MG63 (cell line): ENCODE measurements at regions not wholly inside any gene's neighbourhood (a gene's known extent, or its start where the extent isn't known, plus 50 kb on each side); places are given as distances from the start of the nearest gene placed in this dataset.

Experiments used
- DNase-seq: peaks from one replicate; pipeline ENCODE4 v3.0.0-alpha.2; 2020
- H3K27me3 ChIP-seq: fragments of 250-450 bp; sonication (Bioruptor Pico); 2 replicates; pipeline ENCODE4 v1.5.1; 2020; ENCODE audit warnings: mild to moderate bottlenecking, moderate library complexity
- H3K36me3 ChIP-seq: fragments of 250-450 bp; sonication (Bioruptor Pico); 2 replicates; pipeline ENCODE4 v1.5.1; 2020; ENCODE audit warnings: mild to moderate bottlenecking, moderate library complexity
- H3K4me3 ChIP-seq: fragments of 250-450 bp; sonication (Bioruptor Pico); 2 replicates; pipeline ENCODE4 v1.5.1; 2020; ENCODE audit warnings: mild to moderate bottlenecking, moderate library complexity
- H3K9me3 ChIP-seq: fragments of 250-450 bp; sonication (Bioruptor Pico); 2 replicates; pipeline ENCODE4 v1.5.1; 2020; ENCODE audit warnings: mild to moderate bottlenecking, moderate library complexity

DNA sequence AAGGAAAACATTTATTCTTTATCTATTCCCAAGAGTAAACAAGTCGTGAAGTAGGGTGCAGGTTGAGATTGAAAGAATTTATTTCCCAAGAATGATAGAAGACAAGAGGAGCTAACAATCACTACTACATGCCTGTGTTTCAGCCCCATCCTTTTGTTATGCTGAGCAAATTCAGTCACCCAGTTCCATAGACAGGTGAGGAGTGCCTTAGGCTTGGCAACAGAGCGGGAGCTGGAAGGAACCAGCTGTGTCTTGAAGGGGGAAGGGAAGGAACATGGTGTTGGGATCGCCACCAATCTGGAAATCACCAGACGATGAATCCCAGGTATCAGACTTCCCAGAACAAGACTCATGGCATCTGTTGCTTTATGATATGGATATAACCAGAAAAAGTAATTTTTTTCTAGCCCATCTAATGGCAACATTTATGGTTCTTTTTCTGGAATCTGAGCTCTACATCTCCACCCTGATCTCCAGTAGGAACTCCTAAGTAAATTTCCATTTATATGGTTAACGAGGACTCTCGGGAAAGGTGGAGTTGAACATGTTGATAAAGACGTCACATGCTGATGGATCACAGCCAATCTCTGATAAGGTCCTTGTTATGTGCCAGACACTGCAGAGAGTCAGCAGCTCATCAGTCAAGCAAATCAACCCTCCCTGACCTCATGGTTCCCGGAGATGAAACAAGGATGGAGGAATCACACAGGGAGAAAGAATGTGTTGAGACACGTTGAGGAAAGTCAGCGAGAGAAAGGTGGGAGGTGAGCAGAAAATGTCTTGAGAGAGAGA lies 344.9 kb downstream of the SMOC2 start:
- DNase-seq = no peak
- Histone ChIP-seq H3K27me3 (no peaks in the 10 kb centered on the region), H3K4me3 (no peak overlapping the region), H3K36me3 (no peaks in the 10 kb centered on the region), H3K9me3 (no peaks in the 10 kb centered on the region)

DNA sequence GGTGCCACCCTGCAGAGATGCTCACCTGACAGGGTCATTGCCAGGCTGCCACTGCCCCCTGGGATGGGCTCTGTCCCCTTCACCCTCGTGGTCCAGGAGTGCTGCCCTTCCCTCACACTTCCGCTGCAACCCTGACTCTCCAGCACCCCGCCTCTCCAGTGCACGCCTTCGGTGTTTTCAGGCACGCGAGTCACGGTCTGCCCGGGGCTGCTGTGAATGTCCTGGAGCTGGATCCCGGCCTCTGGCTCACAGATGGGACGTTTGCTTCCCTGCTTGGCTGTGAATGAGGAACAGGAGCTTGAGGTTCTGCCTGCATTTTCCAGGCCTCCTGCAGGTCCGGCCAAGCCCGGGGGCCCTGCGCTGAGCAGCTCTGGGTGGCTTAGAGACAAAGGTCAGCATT lies 343.4 kb downstream of the SMOC2 start:
- Histone ChIP-seq H3K4me3 (no peak overlapping the region), H3K9me3 (peaks cover 6% of the 10 kb centered on the region), H3K36me3 (no peaks in the 10 kb centered on the region), H3K27me3 (no peaks in the 10 kb centered on the region)
- no peak for DNase-seq

DNA sequence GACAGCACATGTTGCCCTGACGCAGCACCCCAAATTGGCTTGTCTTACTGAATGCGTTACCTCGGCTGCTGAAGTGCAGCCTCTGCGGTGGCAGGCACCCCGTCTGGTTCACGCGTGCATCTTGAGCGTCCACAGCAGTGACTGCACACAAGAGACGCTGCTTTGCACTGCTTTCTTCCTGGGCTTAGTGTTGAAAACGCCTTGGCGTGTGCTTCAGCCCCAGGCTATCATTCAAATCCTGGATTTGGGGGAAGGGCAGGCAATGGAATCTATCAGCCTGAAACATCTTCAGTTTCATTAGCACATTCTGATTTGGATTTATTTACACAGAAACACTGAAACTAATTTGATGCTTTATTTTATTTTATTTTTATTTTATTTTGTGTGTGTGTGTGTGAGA lies 342.7 kb downstream of the SMOC2 start:
- no peaks in the 10 kb centered on the region for H3K36me3 ChIP-seq
- no peak for DNase-seq
- H3K27me3 ChIP-seq = no peaks in the 10 kb centered on the region
- H3K9me3 ChIP-seq = peaks cover 7% of the 10 kb centered on the region
- no peak overlapping the region for H3K4me3 ChIP-seq

DNA sequence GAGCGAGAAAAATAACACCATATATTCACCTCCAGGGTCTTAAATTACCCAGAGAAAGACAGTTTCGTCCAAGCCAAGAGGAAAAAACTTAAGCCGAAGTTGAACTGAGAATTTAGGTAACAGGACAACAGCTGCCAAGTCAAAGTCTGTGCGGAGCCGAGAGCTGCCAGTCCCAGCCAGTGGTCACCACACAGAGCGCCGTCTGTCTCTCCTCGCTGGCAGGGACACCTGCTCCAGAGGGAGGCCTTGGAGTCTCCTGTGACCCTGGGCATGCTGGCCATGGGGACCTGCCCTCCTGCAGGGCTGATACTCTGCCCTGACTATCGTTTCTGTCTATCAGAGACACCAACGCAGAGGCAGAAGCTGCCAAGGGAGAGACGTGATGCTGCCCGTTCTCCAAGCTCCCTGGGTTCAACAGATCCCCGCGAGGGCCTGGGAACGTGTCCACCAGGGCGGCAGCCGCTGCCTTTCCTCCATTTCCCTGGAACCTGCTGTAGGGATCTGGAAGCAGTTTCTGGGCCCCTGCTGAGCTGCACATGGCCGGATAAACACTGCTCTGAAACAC lies 341.3 kb downstream of the SMOC2 start:
- no peak for DNase-seq
- no peak overlapping the region for H3K4me3 ChIP-seq
- H3K9me3 ChIP-seq = peaks cover 7% of the 10 kb centered on the region
- H3K36me3 ChIP-seq = no peaks in the 10 kb centered on the region
- no peaks in the 10 kb centered on the region for H3K27me3 ChIP-seq

DNA sequence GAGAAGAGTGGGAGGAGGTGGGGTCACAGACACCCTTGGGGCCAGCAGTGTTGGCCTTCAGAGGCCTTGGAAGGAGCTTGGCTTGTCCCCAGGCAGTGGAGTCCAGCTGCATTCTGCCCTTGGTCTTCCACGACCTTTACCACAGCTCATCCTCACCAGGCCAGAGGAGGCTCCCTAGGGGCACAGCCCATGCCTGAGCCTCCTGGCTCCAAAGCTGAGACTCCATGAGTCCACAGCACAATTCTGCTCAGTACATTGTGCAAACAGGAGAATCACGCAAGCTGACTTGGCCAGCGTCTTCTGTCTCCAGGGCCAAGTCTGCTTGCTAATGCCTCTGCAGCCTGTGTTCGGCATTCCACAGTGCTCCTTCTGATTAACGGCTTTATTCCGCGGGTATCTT lies 337.2 kb downstream of the SMOC2 start:
- DNase-seq = no peak
- Histone ChIP-seq H3K36me3 (no peaks in the 10 kb centered on the region), H3K27me3 (no peaks in the 10 kb centered on the region), H3K4me3 (no peak overlapping the region), H3K9me3 (peaks cover 23% of the 10 kb centered on the region)

DNA sequence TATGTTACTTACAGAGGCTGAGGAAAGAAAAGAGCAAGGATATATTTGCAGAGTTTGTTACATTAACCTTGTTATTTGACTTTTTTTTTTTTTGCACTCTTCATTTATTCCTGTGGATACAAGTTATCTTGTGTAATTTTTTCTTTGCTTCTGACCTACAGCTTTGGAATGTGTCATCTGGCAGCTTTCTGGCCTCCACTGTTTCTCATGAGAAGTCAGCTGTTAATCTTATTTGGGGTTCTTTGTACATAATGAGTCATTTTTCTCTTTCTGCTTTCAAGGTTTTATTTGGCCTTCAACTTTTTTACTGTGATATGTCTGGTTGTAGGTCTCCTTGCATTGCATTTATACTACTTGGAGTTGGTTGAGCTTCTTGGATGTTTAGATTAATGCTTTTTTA lies 333.4 kb downstream of the SMOC2 start:
- Histone ChIP-seq H3K4me3 (no peak overlapping the region), H3K27me3 (no peaks in the 10 kb centered on the region), H3K9me3 (peaks cover 17% of the 10 kb centered on the region), H3K36me3 (no peaks in the 10 kb centered on the region)
- DNase-seq = peak; percentile 21

DNA sequence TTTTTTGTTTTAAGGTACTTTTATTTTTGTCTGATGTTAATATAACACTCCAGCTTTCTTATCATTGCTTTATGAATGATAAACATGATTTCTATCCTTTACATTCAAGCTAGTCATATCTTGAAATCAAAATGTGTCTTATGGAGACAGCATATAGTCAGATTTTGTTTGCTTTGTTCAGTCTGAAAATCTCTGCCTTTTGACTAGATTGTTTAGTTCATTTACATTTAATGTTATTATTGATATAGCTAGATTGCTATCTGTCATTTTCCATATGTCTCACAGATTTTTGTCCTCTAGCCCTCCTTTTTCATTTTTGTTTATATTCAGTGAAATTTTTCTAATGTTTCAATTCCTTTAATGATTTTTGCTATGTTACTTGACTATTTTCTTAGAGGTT lies 332.8 kb downstream of the SMOC2 start:
- peaks cover 16% of the 10 kb centered on the region for H3K9me3 ChIP-seq
- H3K27me3 ChIP-seq = no peaks in the 10 kb centered on the region
- H3K36me3 ChIP-seq = no peaks in the 10 kb centered on the region
- H3K4me3 ChIP-seq = no peak overlapping the region
- DNase-seq = no peak

DNA sequence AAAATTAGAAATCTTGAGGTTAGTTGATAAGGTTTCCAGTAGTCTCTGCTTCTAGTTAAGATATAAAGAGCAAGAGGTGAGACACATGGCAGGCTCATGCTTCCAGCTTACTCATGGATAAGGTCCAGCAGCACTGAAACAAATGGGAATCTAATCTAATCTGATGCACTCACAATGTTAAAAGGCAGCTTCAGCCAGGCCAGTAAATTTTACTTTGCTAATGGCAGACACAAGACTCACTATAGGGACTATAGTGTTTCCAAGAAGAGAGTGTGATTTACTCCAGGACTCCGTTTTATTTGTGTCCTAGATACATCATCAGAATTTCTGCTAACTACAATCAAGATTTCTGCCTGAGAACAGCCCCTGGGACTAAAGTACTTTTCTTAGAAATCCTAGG lies 324.8 kb downstream of the SMOC2 start:
- H3K4me3 ChIP-seq = no peak overlapping the region
- no peaks in the 10 kb centered on the region for H3K9me3 ChIP-seq
- no peak for DNase-seq
- no peaks in the 10 kb centered on the region for H3K36me3 ChIP-seq
- no peaks in the 10 kb centered on the region for H3K27me3 ChIP-seq

DNA sequence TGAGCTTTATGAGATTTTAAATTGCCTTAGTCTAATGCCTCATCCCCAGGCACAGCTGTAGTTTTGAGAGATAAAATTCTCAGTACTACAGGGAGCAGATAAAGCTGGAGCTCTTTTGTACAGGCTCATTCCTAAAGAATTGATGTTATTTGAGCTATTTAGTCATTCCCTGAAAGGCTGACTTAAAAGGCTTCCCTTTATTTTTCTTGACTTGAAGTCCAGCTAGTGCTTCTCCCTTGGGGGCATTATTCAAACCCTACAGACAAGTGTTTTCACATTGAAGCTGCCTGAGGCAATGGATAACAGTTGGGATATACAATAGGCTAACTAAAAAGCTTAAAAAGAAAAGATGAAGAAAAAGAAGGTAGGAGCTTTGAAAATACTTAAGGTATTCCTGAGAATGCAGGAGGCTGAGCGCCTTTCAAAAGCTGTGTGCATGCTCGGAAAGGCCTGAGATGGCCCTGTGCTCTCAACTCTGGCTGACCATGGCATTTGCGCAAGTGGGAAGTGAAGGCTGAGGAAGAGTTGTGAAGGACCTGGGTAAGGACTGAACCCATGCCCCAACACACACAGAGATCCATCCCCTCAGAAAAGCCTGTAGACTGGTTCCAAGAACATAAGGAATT lies 315.1 kb downstream of the SMOC2 start:
- Histone ChIP-seq H3K4me3 (no peak overlapping the region), H3K36me3 (no peaks in the 10 kb centered on the region), H3K9me3 (no peaks in the 10 kb centered on the region), H3K27me3 (no peaks in the 10 kb centered on the region)
- no peak for DNase-seq

DNA sequence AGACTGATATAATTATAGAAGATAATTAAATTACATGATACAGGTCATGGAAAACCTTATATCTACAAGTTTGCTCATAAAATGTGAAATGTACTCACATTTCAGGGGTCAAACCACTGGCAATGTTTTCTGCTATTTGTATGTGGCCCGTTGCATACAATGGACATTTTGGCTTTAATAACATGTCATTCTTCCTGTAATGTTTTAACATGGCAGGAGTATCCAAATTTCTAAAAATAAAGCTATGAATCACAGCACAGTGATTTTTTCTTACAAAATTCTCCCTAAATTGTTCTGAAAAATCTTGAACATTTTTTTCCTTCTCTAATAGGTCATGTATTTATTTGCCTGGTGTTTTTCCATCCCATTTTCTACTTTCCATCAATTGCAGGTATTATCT lies 305.7 kb downstream of the SMOC2 start:
- no peak for DNase-seq
- no peaks in the 10 kb centered on the region for H3K27me3 ChIP-seq
- H3K4me3 ChIP-seq = no peak overlapping the region
- H3K36me3 ChIP-seq = no peaks in the 10 kb centered on the region
- no peaks in the 10 kb centered on the region for H3K9me3 ChIP-seq

DNA sequence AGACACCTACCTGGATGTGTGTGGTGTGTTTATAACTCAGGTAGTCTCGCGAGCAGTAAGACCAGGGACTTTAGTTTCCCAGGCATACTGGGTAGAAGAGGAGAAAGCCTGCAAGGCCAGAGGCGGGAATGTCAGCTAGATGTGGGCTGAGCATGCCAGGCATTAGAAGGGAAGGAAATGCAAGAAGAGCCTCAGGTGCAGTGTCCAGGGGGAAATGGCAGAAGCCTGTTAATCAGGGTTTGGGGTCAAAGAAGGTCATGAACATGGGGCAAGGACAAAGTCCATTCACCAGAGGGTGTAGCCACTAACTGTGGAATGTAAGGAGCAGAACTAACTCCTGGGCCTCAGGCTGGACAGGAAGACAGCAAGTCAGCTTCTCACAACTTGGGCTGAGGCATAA lies 305.0 kb downstream of the SMOC2 start:
- no peaks in the 10 kb centered on the region for H3K36me3 ChIP-seq
- H3K27me3 ChIP-seq = no peaks in the 10 kb centered on the region
- no peaks in the 10 kb centered on the region for H3K9me3 ChIP-seq
- H3K4me3 ChIP-seq = no peak overlapping the region
- no peak for DNase-seq

DNA sequence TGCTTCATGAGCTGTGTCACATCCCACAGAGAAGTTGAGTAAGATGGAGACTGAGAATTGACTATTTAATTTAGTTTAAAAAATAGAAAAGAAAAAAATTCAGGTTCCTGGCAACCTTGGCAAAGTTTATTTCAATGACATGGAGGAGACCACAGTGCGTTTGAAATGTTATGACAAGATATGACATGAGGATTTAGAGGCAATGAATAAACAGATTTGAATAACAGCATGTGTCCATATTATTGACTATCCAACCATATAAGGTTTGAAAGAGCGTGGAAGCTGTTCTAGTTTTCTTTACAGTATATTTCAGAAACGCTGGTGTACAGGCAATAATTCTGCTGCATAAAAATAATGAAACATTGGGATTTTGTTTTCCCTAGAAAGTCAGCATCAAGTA lies 303.9 kb downstream of the SMOC2 start:
- no peak overlapping the region for H3K4me3 ChIP-seq

DNA sequence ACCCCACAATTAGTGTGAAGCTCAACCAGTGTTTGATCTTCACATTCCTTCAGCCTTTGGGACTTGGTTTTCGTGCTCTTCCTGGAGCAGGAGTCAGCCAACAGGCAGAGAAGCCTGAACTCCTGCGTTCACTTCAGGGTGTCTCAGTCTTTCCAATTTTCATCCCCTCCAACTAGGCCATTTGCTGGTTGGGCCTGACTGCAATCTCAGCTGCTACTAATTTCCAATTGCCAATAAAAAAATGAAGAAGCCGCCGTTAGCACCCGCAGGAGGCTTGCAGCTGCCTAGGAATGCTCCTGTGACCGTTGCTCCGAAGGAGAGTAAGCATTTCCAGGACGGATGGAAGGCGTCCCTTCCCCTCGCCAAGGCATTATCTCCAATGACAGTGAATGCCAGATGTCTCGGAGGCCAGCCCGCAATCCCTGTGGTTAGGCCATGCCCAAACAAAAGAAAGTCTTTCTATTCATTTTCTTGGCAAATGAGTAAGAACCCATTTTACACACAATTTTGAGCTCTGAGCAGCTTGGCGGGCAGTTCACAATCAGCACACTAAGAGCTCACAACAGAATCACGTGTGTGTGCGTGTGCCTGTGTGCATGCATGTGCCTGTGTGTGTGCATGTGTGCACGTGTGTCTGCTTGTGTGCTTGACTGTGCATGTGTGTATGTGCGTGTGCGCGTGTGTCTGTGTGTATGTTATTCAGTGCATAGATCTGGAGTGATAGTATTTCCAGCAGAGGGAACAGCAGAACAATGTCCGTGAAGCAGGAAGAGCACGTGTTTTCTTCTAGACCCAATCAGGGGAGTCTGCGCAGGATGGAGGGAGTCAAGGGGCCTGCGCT lies 301.2 kb downstream of the SMOC2 start:
- Histone ChIP-seq H3K27me3 (no peaks in the 10 kb centered on the region), H3K4me3 (no peak overlapping the region), H3K36me3 (no peaks in the 10 kb centered on the region), H3K9me3 (no peaks in the 10 kb centered on the region)
- peak; percentile 58 for DNase-seq

More for the DNA sequence above, 303.9 kb downstream of the SMOC2 start:
- H3K27me3 ChIP-seq = no peaks in the 10 kb centered on the region
- DNase-seq = no peak
- H3K9me3 ChIP-seq = no peaks in the 10 kb centered on the region
- no peaks in the 10 kb centered on the region for H3K36me3 ChIP-seq

DNA sequence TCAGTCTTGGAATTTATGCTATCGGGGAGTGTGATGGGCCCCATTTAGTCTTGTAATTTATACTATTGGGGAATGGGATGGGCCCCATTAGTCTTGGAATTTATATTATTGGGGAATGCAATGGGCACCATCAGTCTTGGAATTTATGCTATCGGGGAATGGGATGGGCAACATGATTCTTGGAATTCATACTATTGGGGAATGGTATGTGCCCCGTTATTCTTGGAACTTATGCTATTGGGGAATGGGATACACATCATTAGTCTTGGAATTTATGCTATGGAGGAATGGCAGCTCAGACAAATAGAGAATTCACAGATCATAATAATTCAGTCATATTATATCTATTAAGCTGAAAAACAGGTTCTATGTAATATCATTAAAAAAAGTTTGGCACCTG lies 300.3 kb downstream of the SMOC2 start:
- DNase-seq = no peak
- Histone ChIP-seq H3K36me3 (no peaks in the 10 kb centered on the region), H3K4me3 (no peak overlapping the region), H3K9me3 (no peaks in the 10 kb centered on the region), H3K27me3 (no peaks in the 10 kb centered on the region)

DNA sequence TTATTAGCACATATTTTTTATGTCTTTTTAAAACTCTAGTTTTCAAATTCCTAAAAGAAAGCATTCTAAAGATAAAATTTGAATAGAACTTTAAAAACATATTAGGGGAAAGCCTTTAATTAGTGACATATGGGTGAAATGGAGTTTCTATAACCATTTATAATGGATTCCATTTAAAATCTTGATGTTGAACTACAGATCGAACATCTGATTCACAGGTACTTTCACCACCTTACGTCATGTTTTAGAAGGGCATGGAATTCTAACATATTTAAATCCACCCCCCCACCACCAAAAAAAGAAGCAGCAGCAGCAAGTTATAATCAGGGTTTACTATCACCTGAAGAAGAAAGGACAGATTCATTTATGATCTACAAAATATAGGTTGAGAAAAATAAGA lies 298.4 kb downstream of the SMOC2 start:
- Histone ChIP-seq H3K4me3 (no peak overlapping the region), H3K9me3 (no peaks in the 10 kb centered on the region), H3K27me3 (no peaks in the 10 kb centered on the region), H3K36me3 (no peaks in the 10 kb centered on the region)
- no peak for DNase-seq

DNA sequence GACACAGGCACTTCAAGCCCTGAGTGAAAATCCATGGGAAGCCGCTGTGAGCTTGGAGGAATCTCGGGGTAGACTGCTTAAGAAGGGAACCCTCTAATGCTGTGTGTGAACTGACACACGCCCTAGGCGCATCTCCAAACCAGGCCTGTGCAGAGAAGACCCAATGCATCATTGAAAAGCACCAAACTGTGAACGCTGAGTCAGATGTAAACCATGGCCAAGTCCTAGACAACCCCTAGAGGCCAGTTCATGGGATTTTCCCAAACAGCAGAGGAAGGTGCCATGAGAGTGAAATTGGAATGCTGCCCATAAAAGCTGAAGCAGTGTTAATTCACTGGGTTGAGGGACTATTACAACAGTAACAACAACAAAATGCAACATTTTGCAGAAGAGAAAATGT lies 296.5 kb downstream of the SMOC2 start:
- Histone ChIP-seq H3K9me3 (no peaks in the 10 kb centered on the region), H3K36me3 (no peaks in the 10 kb centered on the region), H3K27me3 (no peaks in the 10 kb centered on the region), H3K4me3 (no peak overlapping the region)
- DNase-seq = peak; percentile 67

DNA sequence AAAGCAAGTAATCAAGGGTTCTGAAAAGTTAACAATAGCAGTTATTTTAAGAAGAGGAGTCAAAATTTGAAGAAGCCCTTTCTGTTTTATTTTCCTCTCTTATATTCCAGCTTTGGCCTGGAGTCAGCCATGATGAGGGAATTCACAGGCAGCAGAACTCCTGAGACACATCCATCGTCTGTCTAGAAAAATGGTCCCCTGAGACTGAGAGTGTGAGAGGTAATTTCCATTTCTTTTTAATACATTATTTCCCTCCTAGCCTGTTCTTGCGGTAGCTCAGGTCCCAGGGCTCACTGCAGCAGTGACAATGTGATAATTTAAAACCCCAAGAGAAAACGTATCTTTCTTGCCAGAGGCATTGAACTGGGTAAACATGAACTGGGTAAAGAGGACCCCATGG lies 296.0 kb downstream of the SMOC2 start:
- Histone ChIP-seq H3K36me3 (no peaks in the 10 kb centered on the region), H3K4me3 (no peak overlapping the region), H3K27me3 (no peaks in the 10 kb centered on the region), H3K9me3 (no peaks in the 10 kb centered on the region)
- no peak for DNase-seq
